ENCODE measurements at regions not wholly inside any gene's neighbourhood (a gene's known extent, or its start where the extent isn't known, plus 50 kb on each side); places are given as distances from the start of the nearest gene placed in this dataset.

- DNase-seq: peak; percentile 4
- Histone ChIP-seq H3K79me2 (ENCODE audit: insufficient read depth) (no peaks in the 10 kb centered on the region), H3K4me1 (ENCODE audit: control insufficient read depth in 1 of 2, insufficient read depth in 2 of 2, low read depth in 1 of 2, low read length in 1 of 2) (peaks cover 0 to 11% of the 10 kb centered on the region in 2 experiments; a peak in 2 of 4 replicates), H3K9me3 (no peaks in the 10 kb centered on the region), H4K20me1 (ENCODE audit: insufficient read depth) (no peaks in the 10 kb centered on the region), H3K4me3 (ENCODE audit: low read depth in 2 of 2, low read length in 1 of 2) (no peak overlapping the region), H3K27me3 (ENCODE audit: insufficient read depth) (no peaks in the 10 kb centered on the region), H3F3A (replicated peaks; ENCODE audit: insufficient read depth) (no peaks in the 10 kb centered on the region), H2AFZ (ENCODE audit: low read depth) (no peak overlapping the region), H3K36me3 (replicated peaks in 1 of 2; ENCODE audit: control insufficient read depth in 1 of 2, insufficient read depth in 2 of 2, low read length in 1 of 2) (no peaks in the 10 kb centered on the region), H3K4me2 (no peak overlapping the region), H3K27ac (ENCODE audit: low read depth in 2 of 2, low read length in 1 of 2) (no peak overlapping the region), H3K9me2 (no peaks in the 10 kb centered on the region), H3K9ac (no peak overlapping the region)
- TF ChIP-seq FOXM1 (IDR thresholded peaks at IDR 0.05; ENCODE audit: low read depth) (no peak), NFIC (IDR thresholded peaks at IDR 0.05; ENCODE audit: borderline replicate concordance) (0 out of 2 replicates have a peak, but pooled peaks have one; percentile 12)
- ChIA-PET POLR2A (no interaction called here), CTCF (interaction anchor here (0.5 to 1.8 kb wide), 5 partner anchors 13 to 324 kb away, joined by 3 to 6 read pairs (median 3); no protein-coding TSS in a partner anchor)
- 18% methylated on average over 1 of the region's 1 CpG for WGBS (ENCODE audit: low lambda C conversion rate)
Observed at GRCh38 chr4:19924761-19925160, 326.9 kb upstream of the SLIT2 start.

GRCh38 chr4:19915276-19915675 lies 336.4 kb upstream of the SLIT2 start:
- no peaks in the 10 kb centered on the region for H3K79me2 ChIP-seq (ENCODE audit: insufficient read depth)

More at GRCh38 chr4:19915276-19915675, 336.4 kb upstream of the SLIT2 start:
- Histone ChIP-seq H3K9ac (no peak overlapping the region), H3K27ac (ENCODE audit: low read depth in 2 of 2, low read length in 1 of 2) (no peak overlapping the region), H3K36me3 (replicated peaks in 1 of 2; ENCODE audit: control insufficient read depth in 1 of 2, insufficient read depth in 2 of 2, low read length in 1 of 2) (no peaks in the 10 kb centered on the region), H3K9me2 (no peaks in the 10 kb centered on the region), H3K27me3 (ENCODE audit: insufficient read depth) (no peaks in the 10 kb centered on the region), H3K9me3 (no peaks in the 10 kb centered on the region; the same call in 1 of the 2 replicates), H3F3A (replicated peaks; ENCODE audit: insufficient read depth) (no peaks in the 10 kb centered on the region), H3K4me2 (no peak overlapping the region), H2AFZ (ENCODE audit: low read depth) (no peak overlapping the region), H3K4me1 (ENCODE audit: control insufficient read depth in 1 of 2, insufficient read depth in 2 of 2, low read depth in 1 of 2, low read length in 1 of 2) (no peaks in the 10 kb centered on the region), H4K20me1 (ENCODE audit: insufficient read depth) (no peaks in the 10 kb centered on the region), H3K4me3 (ENCODE audit: low read depth in 2 of 2, low read length in 1 of 2) (no peak overlapping the region)
- ChIA-PET CTCF (interaction anchor here (1.0 kb wide), 1 partner anchor 20 kb away, joined by 3 read pairs; no protein-coding TSS in a partner anchor), POLR2A (no interaction called here)
- 80% methylated on average over 3 of the region's 3 CpGs for WGBS (ENCODE audit: low lambda C conversion rate)
- no peak for TF ChIP-seq PBX3 (IDR thresholded peaks at IDR 0.05)
- no peak for TF ChIP-seq RFX5 (IDR thresholded peaks at IDR 0.05; ENCODE audit: low read length)
- TF ChIP-seq POLR2AphosphoS5 (IDR thresholded peaks at IDR 0.05; ENCODE audit: low read depth, low read length): no peak
- TF ChIP-seq SMC3 (IDR thresholded peaks at IDR 0.05; ENCODE audit: low read depth, low read length): no peak
- no peak for TF ChIP-seq RAD21 (IDR thresholded peaks at IDR 0.05; ENCODE audit: low read length)
- TF ChIP-seq TEAD4 (IDR thresholded peaks at IDR 0.05; ENCODE audit: borderline replicate concordance, insufficient read depth): no peak
- no peak for TF ChIP-seq ZBTB33 (IDR thresholded peaks at IDR 0.05; ENCODE audit: borderline replicate concordance, low read depth)
- no peak for DNase-seq

Data from SK-N-SH (cell line).